ENCODE measurements at regions not wholly inside any gene's neighbourhood (a gene's known extent, or its start where the extent isn't known, plus 50 kb on each side); places are given as distances from the start of the nearest gene placed in this dataset.

DNA sequence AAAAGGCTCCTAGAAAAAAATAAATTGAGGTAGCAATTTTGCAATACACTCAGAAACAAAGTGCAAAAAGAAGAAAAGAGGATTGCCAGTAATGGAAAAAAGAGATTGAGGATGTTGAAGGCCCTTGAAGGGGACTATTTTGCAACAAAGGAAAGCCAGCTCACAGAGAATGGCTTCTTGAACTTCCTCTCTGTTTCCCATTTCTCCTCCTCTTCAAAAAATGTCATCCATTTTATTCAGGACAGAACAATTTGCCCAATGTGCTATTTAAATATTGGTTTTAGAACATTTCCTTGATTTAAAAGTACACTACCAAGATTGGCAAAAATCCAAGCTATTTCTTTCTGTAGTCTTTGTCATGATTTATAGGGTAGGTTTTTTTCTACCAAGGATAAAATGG is 60.2 kb downstream of the GASK1B start:
- TF ChIP-seq EP300 (IDR thresholded peaks at IDR 0.05; ENCODE audit: borderline replicate concordance), result no peak
- TF ChIP-seq, protein P1, sequence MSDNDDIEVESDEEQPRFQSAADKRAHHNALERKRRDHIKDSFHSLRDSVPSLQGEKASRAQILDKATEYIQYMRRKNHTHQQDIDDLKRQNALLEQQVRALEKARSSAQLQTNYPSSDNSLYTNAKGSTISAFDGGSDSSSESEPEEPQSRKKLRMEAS (IDR thresholded peaks at IDR 0.05), result no peak
- TF ChIP-seq, protein P2, sequence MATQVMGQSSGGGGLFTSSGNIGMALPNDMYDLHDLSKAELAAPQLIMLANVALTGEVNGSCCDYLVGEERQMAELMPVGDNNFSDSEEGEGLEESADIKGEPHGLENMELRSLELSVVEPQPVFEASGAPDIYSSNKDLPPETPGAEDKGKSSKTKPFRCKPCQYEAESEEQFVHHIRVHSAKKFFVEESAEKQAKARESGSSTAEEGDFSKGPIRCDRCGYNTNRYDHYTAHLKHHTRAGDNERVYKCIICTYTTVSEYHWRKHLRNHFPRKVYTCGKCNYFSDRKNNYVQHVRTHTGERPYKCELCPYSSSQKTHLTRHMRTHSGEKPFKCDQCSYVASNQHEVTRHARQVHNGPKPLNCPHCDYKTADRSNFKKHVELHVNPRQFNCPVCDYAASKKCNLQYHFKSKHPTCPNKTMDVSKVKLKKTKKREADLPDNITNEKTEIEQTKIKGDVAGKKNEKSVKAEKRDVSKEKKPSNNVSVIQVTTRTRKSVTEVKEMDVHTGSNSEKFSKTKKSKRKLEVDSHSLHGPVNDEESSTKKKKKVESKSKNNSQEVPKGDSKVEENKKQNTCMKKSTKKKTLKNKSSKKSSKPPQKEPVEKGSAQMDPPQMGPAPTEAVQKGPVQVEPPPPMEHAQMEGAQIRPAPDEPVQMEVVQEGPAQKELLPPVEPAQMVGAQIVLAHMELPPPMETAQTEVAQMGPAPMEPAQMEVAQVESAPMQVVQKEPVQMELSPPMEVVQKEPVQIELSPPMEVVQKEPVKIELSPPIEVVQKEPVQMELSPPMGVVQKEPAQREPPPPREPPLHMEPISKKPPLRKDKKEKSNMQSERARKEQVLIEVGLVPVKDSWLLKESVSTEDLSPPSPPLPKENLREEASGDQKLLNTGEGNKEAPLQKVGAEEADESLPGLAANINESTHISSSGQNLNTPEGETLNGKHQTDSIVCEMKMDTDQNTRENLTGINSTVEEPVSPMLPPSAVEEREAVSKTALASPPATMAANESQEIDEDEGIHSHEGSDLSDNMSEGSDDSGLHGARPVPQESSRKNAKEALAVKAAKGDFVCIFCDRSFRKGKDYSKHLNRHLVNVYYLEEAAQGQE (IDR thresholded peaks at IDR 0.05; ENCODE audit: low read depth), result no peak
- TF ChIP-seq RAD21 (IDR thresholded peaks at IDR 0.05; ENCODE audit: low read depth), result no peak
- TF ChIP-seq TEAD4 (IDR thresholded peaks at IDR 0.05), result no peak
- TF ChIP-seq TAF1 (IDR thresholded peaks at IDR 0.05; ENCODE audit: low read depth), result no peak
- no peak for TF ChIP-seq YY1 (IDR thresholded peaks at IDR 0.05; ENCODE audit: low read depth)
- TF ChIP-seq TCF12 (IDR thresholded peaks at IDR 0.05; ENCODE audit: low read depth), result no peak
- TF ChIP-seq CREB1 (IDR thresholded peaks at IDR 0.05; ENCODE audit: low read depth), result no peak
- no peak for TF ChIP-seq CEBPB (IDR thresholded peaks at IDR 0.05)
- no peak for TF ChIP-seq FOXM1 (IDR thresholded peaks at IDR 0.05; ENCODE audit: borderline replicate concordance, low read depth)
- TF ChIP-seq EGR1 (IDR thresholded peaks at IDR 0.05), result no peak

Data from Ishikawa (cell line).